Posterior vena cava (tissue), 2 donors: ENCODE measurements at regions not wholly inside any gene's neighbourhood (a gene's known extent, or its start where the extent isn't known, plus 50 kb on each side); places are given as distances from the start of the nearest gene placed in this dataset.

ENCODE experiments used
- DNase-seq: peaks from one replicate; pipeline ENCODE4 v3.0.0-alpha.2; 2020; ENCODE audit warnings: low spot score
- intact Hi-C, 2 donors: fragments of 100-400 bp; cut with DNase I; formaldehyde crosslinking; loops; one replicate each; pipeline versions ENCODE4 v1.14.1 to v1.14.2; 2022 to 2023
- donor health status: DM: yes; HTN: yes; CAD: no.
- donor health status: DM: yes; HTN: yes; CAD: no.

GRCh38 chr2:64765160-64765805 lies 111.6 kb upstream of the SERTAD2 start:
- intact Hi-C loops: loop anchor here (5.0 to 10.0 kb wide), 2 partner anchors 92 to 100 kb away; no protein-coding TSS in a partner anchor
- no peak for DNase-seq

- intact Hi-C loops: loop anchor here (5.0 to 10.0 kb wide), 2 partner anchors 90 to 98 kb away; no protein-coding TSS in a partner anchor
- no peak for DNase-seq
Measured at GRCh38 chr2:64766841-64767669, 113.3 kb upstream of the SERTAD2 start.

- intact Hi-C loops: loop anchor here (5.0 to 10.0 kb wide), 2 partner anchors 89 to 97 kb away; no protein-coding TSS in a partner anchor
- peak; percentile 96 for DNase-seq
Measured at GRCh38 chr2:64767670-64768468, 114.2 kb upstream of the SERTAD2 start.

- no peak for DNase-seq
- intact Hi-C loops: loop anchor here (5.0 to 10.0 kb wide), 2 partner anchors 89 to 96 kb away; no protein-coding TSS in a partner anchor
Measured at GRCh38 chr2:64768491-64769005, 114.8 kb upstream of the SERTAD2 start.

- intact Hi-C loops: loop anchor here (5.0 to 10.0 kb wide), 3 partner anchors 88 to 1485 kb away; no protein-coding TSS in a partner anchor
Measured at GRCh38 chr2:64769392-64770044, 115.8 kb upstream of the SERTAD2 start.

GRCh38 chr2:64770137-64770780 lies 116.5 kb upstream of the SERTAD2 start:
- DNase-seq: no peak
- intact Hi-C loops: loop anchor here in 1 of 2 donors (10.0 kb wide), 1 partner anchor 1485 kb away; no protein-coding TSS in a partner anchor

More at GRCh38 chr2:64769392-64770044, 115.8 kb upstream of the SERTAD2 start:
- no peak for DNase-seq

- intact Hi-C loops: loop anchor here in 1 of 2 donors (10.0 kb wide), 1 partner anchor 1484 kb away; no protein-coding TSS in a partner anchor
- no peak for DNase-seq
Measured at GRCh38 chr2:64770781-64771334, 117.1 kb upstream of the SERTAD2 start.

- DNase-seq: no peak
- intact Hi-C loops: loop anchor here in 1 of 2 donors (10.0 kb wide), 1 partner anchor 1483 kb away; no protein-coding TSS in a partner anchor
Measured at GRCh38 chr2:64771737-64772136, 118.0 kb upstream of the SERTAD2 start.

- intact Hi-C loops: loop anchor here in 1 of 2 donors (10.0 kb wide), 1 partner anchor 1481 kb away; no protein-coding TSS in a partner anchor
- DNase-seq: no peak
Measured at GRCh38 chr2:64773461-64774118, 119.9 kb upstream of the SERTAD2 start.

GRCh38 chr2:64777841-64778240 lies 124.1 kb upstream of the SERTAD2 start:
- intact Hi-C loops: loop anchor here in 1 of 2 donors (10.0 kb wide), 1 partner anchor 1477 kb away; no protein-coding TSS in a partner anchor
- DNase-seq: no peak

GRCh38 chr2:64779117-64779690 lies 125.5 kb upstream of the SERTAD2 start:
- intact Hi-C loops: loop anchor here in 1 of 2 donors (10.0 kb wide), 1 partner anchor 1476 kb away; no protein-coding TSS in a partner anchor
- DNase-seq: no peak

GRCh38 chr2:64780041-64780440 lies 126.3 kb upstream of the SERTAD2 start:
- intact Hi-C loops: no loop called here
- no peak for DNase-seq

- intact Hi-C loops: no loop called here
- DNase-seq: no peak
Measured at GRCh38 chr2:64781711-64782390, 128.1 kb upstream of the SERTAD2 start.

- DNase-seq: no peak
- intact Hi-C loops: no loop called here
Measured at GRCh38 chr2:64784168-64785061, 130.7 kb upstream of the SERTAD2 start.

GRCh38 chr2:64785245-64785644 lies 131.5 kb upstream of the SERTAD2 start:
- no peak for DNase-seq
- intact Hi-C loops: no loop called here
